HL-60 (cell line): ENCODE measurements at regions not wholly inside any gene's neighbourhood (a gene's known extent, or its start where the extent isn't known, plus 50 kb on each side); places are given as distances from the start of the nearest gene placed in this dataset.

ENCODE experiments used
- POLR2AphosphoS5 ChIP-seq: IDR thresholded peaks from 2 replicates; pipeline ENCODE4 v1.6.1; 2012; ENCODE audit warnings: low read depth
- TF ChIP-seq, protein P1 (sequence below): IDR thresholded peaks from one replicate; pipeline ENCODE4 v1.5.1; 2011; ENCODE audit warnings: low read length, control low read depth, inconsistent platforms; ENCODE audit not compliant: insufficient read depth
- TF ChIP-seq, protein P2 (sequence below): IDR thresholded peaks from 2 replicates; pipeline ENCODE4 v1.6.1; 2012; ENCODE audit warnings: low read depth; ENCODE audit not compliant: insufficient replicate concordance

DNA sequence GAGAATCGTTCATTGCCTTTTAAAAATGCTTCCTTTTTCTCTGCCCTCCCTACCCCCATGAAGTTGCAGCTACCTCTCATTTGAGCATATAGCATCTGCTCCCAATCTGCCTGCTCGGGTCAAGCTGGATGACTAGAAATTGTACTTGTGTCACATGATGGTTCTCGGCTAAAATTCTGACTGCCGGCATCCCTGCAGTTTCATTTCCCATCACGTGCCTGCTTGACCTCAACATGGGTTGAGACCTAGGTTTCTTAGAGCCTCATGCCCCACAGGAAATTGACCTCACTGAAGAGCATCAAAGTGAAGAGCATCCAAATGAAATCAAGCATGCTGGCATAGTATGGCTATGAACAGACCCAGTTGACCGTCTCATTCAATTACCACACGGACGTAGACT lies 581.6 kb upstream of the PSMD7 start:
- TF ChIP-seq POLR2AphosphoS5 = no peak
- TF ChIP-seq, protein P1, sequence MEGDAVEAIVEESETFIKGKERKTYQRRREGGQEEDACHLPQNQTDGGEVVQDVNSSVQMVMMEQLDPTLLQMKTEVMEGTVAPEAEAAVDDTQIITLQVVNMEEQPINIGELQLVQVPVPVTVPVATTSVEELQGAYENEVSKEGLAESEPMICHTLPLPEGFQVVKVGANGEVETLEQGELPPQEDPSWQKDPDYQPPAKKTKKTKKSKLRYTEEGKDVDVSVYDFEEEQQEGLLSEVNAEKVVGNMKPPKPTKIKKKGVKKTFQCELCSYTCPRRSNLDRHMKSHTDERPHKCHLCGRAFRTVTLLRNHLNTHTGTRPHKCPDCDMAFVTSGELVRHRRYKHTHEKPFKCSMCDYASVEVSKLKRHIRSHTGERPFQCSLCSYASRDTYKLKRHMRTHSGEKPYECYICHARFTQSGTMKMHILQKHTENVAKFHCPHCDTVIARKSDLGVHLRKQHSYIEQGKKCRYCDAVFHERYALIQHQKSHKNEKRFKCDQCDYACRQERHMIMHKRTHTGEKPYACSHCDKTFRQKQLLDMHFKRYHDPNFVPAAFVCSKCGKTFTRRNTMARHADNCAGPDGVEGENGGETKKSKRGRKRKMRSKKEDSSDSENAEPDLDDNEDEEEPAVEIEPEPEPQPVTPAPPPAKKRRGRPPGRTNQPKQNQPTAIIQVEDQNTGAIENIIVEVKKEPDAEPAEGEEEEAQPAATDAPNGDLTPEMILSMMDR = no peak
- TF ChIP-seq, protein P2, sequence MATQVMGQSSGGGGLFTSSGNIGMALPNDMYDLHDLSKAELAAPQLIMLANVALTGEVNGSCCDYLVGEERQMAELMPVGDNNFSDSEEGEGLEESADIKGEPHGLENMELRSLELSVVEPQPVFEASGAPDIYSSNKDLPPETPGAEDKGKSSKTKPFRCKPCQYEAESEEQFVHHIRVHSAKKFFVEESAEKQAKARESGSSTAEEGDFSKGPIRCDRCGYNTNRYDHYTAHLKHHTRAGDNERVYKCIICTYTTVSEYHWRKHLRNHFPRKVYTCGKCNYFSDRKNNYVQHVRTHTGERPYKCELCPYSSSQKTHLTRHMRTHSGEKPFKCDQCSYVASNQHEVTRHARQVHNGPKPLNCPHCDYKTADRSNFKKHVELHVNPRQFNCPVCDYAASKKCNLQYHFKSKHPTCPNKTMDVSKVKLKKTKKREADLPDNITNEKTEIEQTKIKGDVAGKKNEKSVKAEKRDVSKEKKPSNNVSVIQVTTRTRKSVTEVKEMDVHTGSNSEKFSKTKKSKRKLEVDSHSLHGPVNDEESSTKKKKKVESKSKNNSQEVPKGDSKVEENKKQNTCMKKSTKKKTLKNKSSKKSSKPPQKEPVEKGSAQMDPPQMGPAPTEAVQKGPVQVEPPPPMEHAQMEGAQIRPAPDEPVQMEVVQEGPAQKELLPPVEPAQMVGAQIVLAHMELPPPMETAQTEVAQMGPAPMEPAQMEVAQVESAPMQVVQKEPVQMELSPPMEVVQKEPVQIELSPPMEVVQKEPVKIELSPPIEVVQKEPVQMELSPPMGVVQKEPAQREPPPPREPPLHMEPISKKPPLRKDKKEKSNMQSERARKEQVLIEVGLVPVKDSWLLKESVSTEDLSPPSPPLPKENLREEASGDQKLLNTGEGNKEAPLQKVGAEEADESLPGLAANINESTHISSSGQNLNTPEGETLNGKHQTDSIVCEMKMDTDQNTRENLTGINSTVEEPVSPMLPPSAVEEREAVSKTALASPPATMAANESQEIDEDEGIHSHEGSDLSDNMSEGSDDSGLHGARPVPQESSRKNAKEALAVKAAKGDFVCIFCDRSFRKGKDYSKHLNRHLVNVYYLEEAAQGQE = no peak
